SK-N-SH treated with all-trans-retinoic acid at 6 μM for 48 hours (cell line): ENCODE measurements at regions not wholly inside any gene's neighbourhood (a gene's known extent, or its start where the extent isn't known, plus 50 kb on each side); places are given as distances from the start of the nearest gene placed in this dataset.

ENCODE experiments used
- ATAC-seq: fragments of 200-7000 bp; cut with Tn5 transposase; 3 replicates; pipeline ENCODE4 v1.9.1; 2020; ENCODE audit warnings: mild to moderate bottlenecking, moderate library complexity
- BACH2 ChIP-seq: fragments of 250-450 bp; sonication (Bioruptor Pico); IDR thresholded peaks from 2 replicates; pipeline ENCODE4 v1.9.0; 2021; ENCODE audit warnings: mild to moderate bottlenecking, borderline replicate concordance
- CSDC2 ChIP-seq: fragments of 250-450 bp; sonication (Bioruptor Pico); IDR thresholded peaks from 2 replicates; pipeline ENCODE4 v1.5.0; 2020; ENCODE audit warnings: mild to moderate bottlenecking, moderate library complexity
- ESRRG ChIP-seq: fragments of 250-450 bp; sonication (Bioruptor Pico); IDR thresholded peaks from 2 replicates; pipeline ENCODE4 v1.6.1; 2021; ENCODE audit warnings: mild to moderate bottlenecking
- GLIS3 ChIP-seq: fragments of 250-450 bp; sonication (Bioruptor Pico); IDR thresholded peaks from 2 replicates; pipeline ENCODE4 v1.5.0; 2020; ENCODE audit warnings: mild to moderate bottlenecking, moderate library complexity
- OSR1 ChIP-seq: fragments of 250-450 bp; sonication (Bioruptor Pico); IDR thresholded peaks from 2 replicates; pipeline ENCODE4 v1.8.0; 2022; ENCODE audit warnings: moderate library complexity, mild to moderate bottlenecking, inconsistent platforms
- RARB ChIP-seq: fragments of 250-450 bp; sonication (Bioruptor Pico); IDR thresholded peaks from 2 replicates; pipeline ENCODE4 v1.8.0; 2021; ENCODE audit warnings: mild to moderate bottlenecking, moderate library complexity
- TCF4 ChIP-seq: fragments of 250-450 bp; sonication (Bioruptor Pico); IDR thresholded peaks from 2 replicates; pipeline ENCODE4 v1.8.0; 2021; ENCODE audit warnings: mild to moderate bottlenecking, moderate library complexity, borderline replicate concordance
- TOX ChIP-seq: fragments of 250-450 bp; sonication (Bioruptor Pico); IDR thresholded peaks from 2 replicates; pipeline ENCODE4 v1.8.0; 2021; ENCODE audit warnings: mild to moderate bottlenecking, moderate library complexity, borderline replicate concordance
- ZC3H10 ChIP-seq: fragments of 250-450 bp; sonication (Bioruptor Pico); IDR thresholded peaks from 2 replicates; pipeline ENCODE4 v1.5.1; 2021; ENCODE audit warnings: mild to moderate bottlenecking, moderate library complexity
- ZNF565 ChIP-seq: fragments of 450-650 bp; formaldehyde crosslinking; conservative IDR thresholded peaks from 2 replicates; pipeline ENCODE4 v1.5.0; 2020; ENCODE audit warnings: low read depth, mild to moderate bottlenecking, moderate library complexity
- ZNF8 ChIP-seq: fragments of 450-650 bp; formaldehyde crosslinking; IDR thresholded peaks from 2 replicates; pipeline ENCODE4 v1.5.0; 2020; ENCODE audit warnings: mild to moderate bottlenecking, moderate library complexity
- TF ChIP-seq, protein P1 (sequence below): fragments of 250-450 bp; sonication (Bioruptor Pico); IDR thresholded peaks from 2 replicates; pipeline ENCODE4 v1.8.0; 2021; ENCODE audit warnings: low read depth, mild to moderate bottlenecking, moderate library complexity, borderline replicate concordance
- TF ChIP-seq, protein P2 (sequence below): fragments of 250-450 bp; sonication (Bioruptor Pico); IDR thresholded peaks from 2 replicates; pipeline ENCODE4 v1.8.0; 2020; ENCODE audit warnings: mild to moderate bottlenecking, moderate library complexity, borderline replicate concordance
- TF ChIP-seq, protein P3 (sequence below): fragments of 250-450 bp; sonication (Bioruptor Pico); IDR thresholded peaks from 2 replicates; pipeline ENCODE4 v1.5.0; 2020; ENCODE audit warnings: mild to moderate bottlenecking, moderate library complexity
- TF ChIP-seq, protein P4 (sequence below): fragments of 250-450 bp; sonication (Bioruptor Pico); IDR thresholded peaks from 2 replicates; pipeline ENCODE4 v1.5.1; 2020; ENCODE audit warnings: low read depth, mild to moderate bottlenecking, moderate library complexity

DNA sequence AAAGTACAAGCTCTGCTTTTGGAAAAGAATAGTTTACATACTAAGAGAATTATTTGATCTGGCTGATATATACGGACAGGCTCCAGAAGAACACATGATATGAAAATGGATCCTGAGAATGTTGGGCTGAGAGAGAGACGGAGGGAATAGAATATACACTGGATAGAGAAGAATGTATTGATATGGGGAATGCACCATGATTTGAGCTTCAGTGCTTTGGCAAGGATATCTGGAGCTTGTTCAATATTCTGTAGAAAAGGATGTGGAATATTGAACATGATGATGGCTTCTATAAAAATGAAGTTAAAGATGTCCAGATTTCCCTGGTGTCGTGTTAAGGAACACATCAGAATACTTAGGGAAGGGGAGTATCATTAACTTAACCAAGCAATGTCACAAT lies 280.5 kb upstream of the VLDLR start:
- no peak for ATAC-seq
- TF ChIP-seq, protein P1, sequence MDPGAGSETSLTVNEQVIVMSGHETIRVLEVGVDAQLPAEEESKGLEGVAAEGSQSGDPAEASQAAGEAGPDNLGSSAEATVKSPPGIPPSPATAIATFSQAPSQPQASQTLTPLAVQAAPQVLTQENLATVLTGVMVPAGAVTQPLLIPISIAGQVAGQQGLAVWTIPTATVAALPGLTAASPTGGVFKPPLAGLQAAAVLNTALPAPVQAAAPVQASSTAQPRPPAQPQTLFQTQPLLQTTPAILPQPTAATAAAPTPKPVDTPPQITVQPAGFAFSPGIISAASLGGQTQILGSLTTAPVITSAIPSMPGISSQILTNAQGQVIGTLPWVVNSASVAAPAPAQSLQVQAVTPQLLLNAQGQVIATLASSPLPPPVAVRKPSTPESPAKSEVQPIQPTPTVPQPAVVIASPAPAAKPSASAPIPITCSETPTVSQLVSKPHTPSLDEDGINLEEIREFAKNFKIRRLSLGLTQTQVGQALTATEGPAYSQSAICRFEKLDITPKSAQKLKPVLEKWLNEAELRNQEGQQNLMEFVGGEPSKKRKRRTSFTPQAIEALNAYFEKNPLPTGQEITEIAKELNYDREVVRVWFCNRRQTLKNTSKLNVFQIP (CRISPR knock-in tag): no peak
- TF ChIP-seq TCF4 (CRISPR knock-in tag): no peak
- TF ChIP-seq ZNF8: no peak
- TF ChIP-seq OSR1 (CRISPR knock-in tag): no peak
- TF ChIP-seq ESRRG (CRISPR knock-in tag): no peak
- TF ChIP-seq ZC3H10: no peak
- TF ChIP-seq, protein P2, sequence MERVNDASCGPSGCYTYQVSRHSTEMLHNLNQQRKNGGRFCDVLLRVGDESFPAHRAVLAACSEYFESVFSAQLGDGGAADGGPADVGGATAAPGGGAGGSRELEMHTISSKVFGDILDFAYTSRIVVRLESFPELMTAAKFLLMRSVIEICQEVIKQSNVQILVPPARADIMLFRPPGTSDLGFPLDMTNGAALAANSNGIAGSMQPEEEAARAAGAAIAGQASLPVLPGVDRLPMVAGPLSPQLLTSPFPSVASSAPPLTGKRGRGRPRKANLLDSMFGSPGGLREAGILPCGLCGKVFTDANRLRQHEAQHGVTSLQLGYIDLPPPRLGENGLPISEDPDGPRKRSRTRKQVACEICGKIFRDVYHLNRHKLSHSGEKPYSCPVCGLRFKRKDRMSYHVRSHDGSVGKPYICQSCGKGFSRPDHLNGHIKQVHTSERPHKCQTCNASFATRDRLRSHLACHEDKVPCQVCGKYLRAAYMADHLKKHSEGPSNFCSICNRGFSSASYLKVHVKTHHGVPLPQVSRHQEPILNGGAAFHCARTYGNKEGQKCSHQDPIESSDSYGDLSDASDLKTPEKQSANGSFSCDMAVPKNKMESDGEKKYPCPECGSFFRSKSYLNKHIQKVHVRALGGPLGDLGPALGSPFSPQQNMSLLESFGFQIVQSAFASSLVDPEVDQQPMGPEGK (CRISPR knock-in tag): no peak
- TF ChIP-seq, protein P3, sequence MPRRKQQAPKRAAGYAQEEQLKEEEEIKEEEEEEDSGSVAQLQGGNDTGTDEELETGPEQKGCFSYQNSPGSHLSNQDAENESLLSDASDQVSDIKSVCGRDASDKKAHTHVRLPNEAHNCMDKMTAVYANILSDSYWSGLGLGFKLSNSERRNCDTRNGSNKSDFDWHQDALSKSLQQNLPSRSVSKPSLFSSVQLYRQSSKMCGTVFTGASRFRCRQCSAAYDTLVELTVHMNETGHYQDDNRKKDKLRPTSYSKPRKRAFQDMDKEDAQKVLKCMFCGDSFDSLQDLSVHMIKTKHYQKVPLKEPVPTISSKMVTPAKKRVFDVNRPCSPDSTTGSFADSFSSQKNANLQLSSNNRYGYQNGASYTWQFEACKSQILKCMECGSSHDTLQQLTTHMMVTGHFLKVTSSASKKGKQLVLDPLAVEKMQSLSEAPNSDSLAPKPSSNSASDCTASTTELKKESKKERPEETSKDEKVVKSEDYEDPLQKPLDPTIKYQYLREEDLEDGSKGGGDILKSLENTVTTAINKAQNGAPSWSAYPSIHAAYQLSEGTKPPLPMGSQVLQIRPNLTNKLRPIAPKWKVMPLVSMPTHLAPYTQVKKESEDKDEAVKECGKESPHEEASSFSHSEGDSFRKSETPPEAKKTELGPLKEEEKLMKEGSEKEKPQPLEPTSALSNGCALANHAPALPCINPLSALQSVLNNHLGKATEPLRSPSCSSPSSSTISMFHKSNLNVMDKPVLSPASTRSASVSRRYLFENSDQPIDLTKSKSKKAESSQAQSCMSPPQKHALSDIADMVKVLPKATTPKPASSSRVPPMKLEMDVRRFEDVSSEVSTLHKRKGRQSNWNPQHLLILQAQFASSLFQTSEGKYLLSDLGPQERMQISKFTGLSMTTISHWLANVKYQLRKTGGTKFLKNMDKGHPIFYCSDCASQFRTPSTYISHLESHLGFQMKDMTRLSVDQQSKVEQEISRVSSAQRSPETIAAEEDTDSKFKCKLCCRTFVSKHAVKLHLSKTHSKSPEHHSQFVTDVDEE (CRISPR knock-in tag): no peak
- TF ChIP-seq, all 23 proteins: peak for 0

DNA sequence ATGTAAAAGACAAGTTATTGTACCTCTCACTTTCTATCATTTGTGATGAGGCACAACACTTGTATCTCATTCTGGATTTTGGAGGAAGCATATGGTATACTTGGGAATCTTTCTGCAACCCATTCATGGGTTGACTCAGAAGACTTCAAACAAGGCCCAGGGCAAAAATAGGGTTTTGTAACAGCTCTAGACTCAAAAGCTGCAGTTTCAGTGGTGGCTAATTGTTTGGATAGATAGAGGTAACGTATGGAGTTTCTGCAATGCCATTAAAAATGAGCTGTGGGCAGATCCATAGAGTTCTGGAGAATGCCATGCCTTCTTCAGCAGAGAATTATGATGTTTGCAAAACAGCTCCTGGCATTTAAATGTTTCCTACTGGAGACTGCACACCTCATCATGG lies 279.6 kb upstream of the VLDLR start:
- no peak for TF ChIP-seq TOX (CRISPR knock-in tag)
- no peak for TF ChIP-seq TCF4 (CRISPR knock-in tag)
- no peak for TF ChIP-seq GLIS3 (CRISPR knock-in tag)
- no peak for TF ChIP-seq CSDC2 (CRISPR knock-in tag)
- TF ChIP-seq RARB (CRISPR knock-in tag): no peak
- no peak for ATAC-seq

DNA sequence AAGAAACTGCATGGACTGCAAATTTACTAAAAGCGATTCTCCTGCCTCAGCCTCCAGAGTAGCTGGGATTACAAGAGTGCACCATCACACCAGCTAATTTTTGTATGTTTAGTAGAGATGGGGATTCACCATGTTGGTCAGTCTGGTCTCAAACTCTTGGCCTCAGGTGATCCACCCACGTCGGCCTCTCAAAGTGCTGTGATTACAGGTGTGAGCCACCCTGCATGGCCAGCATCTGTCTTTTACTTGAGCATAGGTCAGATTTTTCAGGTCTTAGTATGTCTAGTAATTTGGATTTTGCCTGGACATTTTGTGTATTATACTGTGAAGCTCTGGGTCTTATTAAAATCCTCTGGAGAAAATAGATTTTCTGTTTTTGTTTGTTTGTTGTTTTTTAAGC lies 277.8 kb upstream of the VLDLR start:
- TF ChIP-seq, protein P4, sequence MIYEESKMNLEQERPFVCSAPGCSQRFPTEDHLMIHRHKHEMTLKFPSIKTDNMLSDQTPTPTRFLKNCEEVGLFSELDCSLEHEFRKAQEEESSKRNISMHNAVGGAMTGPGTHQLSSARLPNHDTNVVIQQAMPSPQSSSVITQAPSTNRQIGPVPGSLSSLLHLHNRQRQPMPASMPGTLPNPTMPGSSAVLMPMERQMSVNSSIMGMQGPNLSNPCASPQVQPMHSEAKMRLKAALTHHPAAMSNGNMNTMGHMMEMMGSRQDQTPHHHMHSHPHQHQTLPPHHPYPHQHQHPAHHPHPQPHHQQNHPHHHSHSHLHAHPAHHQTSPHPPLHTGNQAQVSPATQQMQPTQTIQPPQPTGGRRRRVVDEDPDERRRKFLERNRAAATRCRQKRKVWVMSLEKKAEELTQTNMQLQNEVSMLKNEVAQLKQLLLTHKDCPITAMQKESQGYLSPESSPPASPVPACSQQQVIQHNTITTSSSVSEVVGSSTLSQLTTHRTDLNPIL (CRISPR knock-in tag): no peak
- TF ChIP-seq, protein P3 (CRISPR knock-in tag): no peak
- no peak for TF ChIP-seq BACH2 (CRISPR knock-in tag)
- no peak for TF ChIP-seq TOX (CRISPR knock-in tag)
- TF ChIP-seq, protein P2 (CRISPR knock-in tag): no peak
- no peak for TF ChIP-seq GLIS3 (CRISPR knock-in tag)
- TF ChIP-seq CSDC2 (CRISPR knock-in tag): no peak
- no peak for TF ChIP-seq RARB (CRISPR knock-in tag)
- no peak for TF ChIP-seq ZNF565 (CRISPR knock-in tag)
- no peak for TF ChIP-seq ZNF8
- ATAC-seq: no peak
